Natural killer cell (primary cell): ENCODE measurements at regions not wholly inside any gene's neighbourhood (a gene's known extent, or its start where the extent isn't known, plus 50 kb on each side); places are given as distances from the start of the nearest gene placed in this dataset.

Experiments used
- ATAC-seq, 3 donors: fragments of 150-1000 bp in 2 of 3; fragments of 200-7000 bp in 1 of 3; cut with Tn5 transposase; 1 replicate in 1 of 3; 2 replicates in 2 of 3; pipeline ENCODE4 v1.10.0; 2021; ENCODE audit warnings: mild to moderate bottlenecking in 2 of 3, moderate library complexity in 2 of 3
- DNase-seq, 2 donors: peaks; one replicate each; pipeline versions ENCODE4 v3.0.0 to v3.0.0-alpha.2; 2013 to 2021; ENCODE audit warnings: mixed read lengths in 1 of 2
- H3K27ac ChIP-seq: one replicate; pipeline ENCODE4 v1.5.1; 2013; ENCODE audit warnings: mild to moderate bottlenecking, low read length
- H3K27me3 ChIP-seq: one replicate; pipeline ENCODE4 v1.6.1; 2013; ENCODE audit warnings: low read length; ENCODE audit not compliant: control insufficient read depth, insufficient read depth
- H3K36me3 ChIP-seq: one replicate; pipeline ENCODE4 v1.6.1; 2013; ENCODE audit warnings: low read length; ENCODE audit not compliant: control insufficient read depth, insufficient read depth
- H3K4me1 ChIP-seq: one replicate; pipeline ENCODE4 v1.6.1; 2013; ENCODE audit warnings: low read length; ENCODE audit not compliant: control insufficient read depth, insufficient read depth
- H3K4me3 ChIP-seq: one replicate; pipeline ENCODE4 v1.5.1; 2013; ENCODE audit warnings: low read length
- H3K9me3 ChIP-seq: one replicate; pipeline ENCODE4 v1.6.1; 2013; ENCODE audit warnings: low read length; ENCODE audit not compliant: control insufficient read depth, insufficient read depth
- H3K27ac Mint-ChIP-seq, 2 donors: one replicate each; pipeline ENCODE4 v1.8.0; 2022; ENCODE audit warnings: mild to moderate bottlenecking in 2 of 2, mixed read lengths in 2 of 2, moderate library complexity in 1 of 2
- H3K27me3 Mint-ChIP-seq, 2 donors: one replicate each; pipeline ENCODE4 v1.8.0; 2022; ENCODE audit warnings: low read depth in 2 of 2, mixed read lengths in 2 of 2
- H3K36me3 Mint-ChIP-seq: one replicate; pipeline ENCODE4 v1.8.0; 2022; ENCODE audit warnings: mixed read lengths
- H3K4me1 Mint-ChIP-seq, 2 donors: one replicate each; pipeline ENCODE4 v1.8.0; 2022; ENCODE audit warnings: mixed read lengths in 2 of 2
- H3K4me3 Mint-ChIP-seq: one replicate; pipeline ENCODE4 v1.8.0; 2022; ENCODE audit warnings: mild to moderate bottlenecking, moderate library complexity, mixed read lengths
- H3K9me3 Mint-ChIP-seq, 2 donors: one replicate each; pipeline ENCODE4 v1.8.0; 2022; ENCODE audit warnings: mixed read lengths in 2 of 2
- WGBS: methylation state at CpG from one replicate; pipeline ENCODE4 v1.1.7; 2013; ENCODE audit warnings: missing lambda C conversion rate; ENCODE audit not compliant: insufficient coverage; 5-methylcytosine and 5-hydroxymethylcytosine counted together
- intact Hi-C: fragments of 100-400 bp; cut with micrococcal nuclease; formaldehyde crosslinking; loops from one replicate; pipeline ENCODE4 v1.14.2; 2022
- TF ChIP-seq, protein P1 (sequence below): fragments of 200-600 bp; IDR thresholded peaks from one replicate; pipeline ENCODE4 v1.8.0; 2022; ENCODE audit warnings: antibody characterized with exemption

DNA sequence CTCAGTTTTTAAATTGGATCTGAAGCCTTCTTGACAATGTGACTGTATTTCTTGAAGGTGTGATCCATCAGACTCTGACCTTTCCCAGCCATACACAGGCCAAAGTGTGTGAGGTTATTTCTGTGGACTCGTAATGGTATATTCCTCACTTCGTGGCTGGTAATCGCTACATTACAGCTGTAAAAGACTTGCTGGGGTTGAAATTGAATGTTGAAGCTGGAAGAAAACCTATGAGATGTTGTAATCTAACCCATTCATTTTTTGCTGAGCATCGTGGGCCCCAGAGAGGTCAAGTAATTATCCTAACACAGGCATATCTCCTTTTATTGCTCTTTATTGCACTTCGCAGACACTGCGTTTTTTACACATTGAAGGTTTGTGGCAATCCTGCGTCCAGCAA lies 405.6 kb upstream of the ZP4 start:
- DNase-seq: no peak
- Mint-ChIP-seq H3K4me3 (no peak overlapping the region), H3K27me3 (no peaks in the 10 kb centered on the region)

DNA sequence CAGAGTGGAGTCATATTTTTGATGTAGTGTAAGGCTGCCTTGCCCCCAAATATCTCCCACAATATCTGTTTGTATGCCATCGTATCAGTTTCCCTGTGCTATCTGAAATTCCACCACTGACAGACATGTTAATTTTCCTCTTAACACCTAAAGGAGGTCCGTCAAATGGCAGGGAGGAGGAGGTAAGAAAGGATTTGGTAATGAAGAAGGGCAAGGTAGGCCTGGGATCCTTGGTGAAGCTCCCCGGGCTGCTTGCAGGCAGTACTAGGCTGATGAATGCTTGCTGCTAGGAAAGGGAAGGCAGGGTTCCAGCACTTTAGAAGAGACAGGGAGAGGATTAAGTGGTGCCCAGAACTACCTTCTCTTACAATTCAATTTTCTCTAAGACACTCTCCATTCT lies 402.4 kb upstream of the ZP4 start:
- H3K36me3 Mint-ChIP-seq: no peaks in the 10 kb centered on the region
- no peak overlapping the region for H3K27ac ChIP-seq
- no peaks in the 10 kb centered on the region for H3K27me3 Mint-ChIP-seq
- no peaks in the 10 kb centered on the region for H3K27me3 ChIP-seq
- DNase-seq (no peak), ATAC-seq (no peak)
- no peak overlapping the region for H3K4me3 ChIP-seq
- intact Hi-C loops: no loop called here
- no peaks in the 10 kb centered on the region for H3K36me3 ChIP-seq
- WGBS: 83% methylated on average over 1 of the region's 3 CpGs
- H3K4me1 Mint-ChIP-seq: no peaks in the 10 kb centered on the region
- H3K4me1 ChIP-seq: no peaks in the 10 kb centered on the region
- peaks cover 2 to 10% of the 10 kb centered on the region in 2 donors for H3K9me3 Mint-ChIP-seq
- H3K9me3 ChIP-seq: peaks cover 7% of the 10 kb centered on the region
- H3K4me3 Mint-ChIP-seq: no peak overlapping the region
- no peak overlapping the region for H3K27ac Mint-ChIP-seq
- TF ChIP-seq, protein P1, sequence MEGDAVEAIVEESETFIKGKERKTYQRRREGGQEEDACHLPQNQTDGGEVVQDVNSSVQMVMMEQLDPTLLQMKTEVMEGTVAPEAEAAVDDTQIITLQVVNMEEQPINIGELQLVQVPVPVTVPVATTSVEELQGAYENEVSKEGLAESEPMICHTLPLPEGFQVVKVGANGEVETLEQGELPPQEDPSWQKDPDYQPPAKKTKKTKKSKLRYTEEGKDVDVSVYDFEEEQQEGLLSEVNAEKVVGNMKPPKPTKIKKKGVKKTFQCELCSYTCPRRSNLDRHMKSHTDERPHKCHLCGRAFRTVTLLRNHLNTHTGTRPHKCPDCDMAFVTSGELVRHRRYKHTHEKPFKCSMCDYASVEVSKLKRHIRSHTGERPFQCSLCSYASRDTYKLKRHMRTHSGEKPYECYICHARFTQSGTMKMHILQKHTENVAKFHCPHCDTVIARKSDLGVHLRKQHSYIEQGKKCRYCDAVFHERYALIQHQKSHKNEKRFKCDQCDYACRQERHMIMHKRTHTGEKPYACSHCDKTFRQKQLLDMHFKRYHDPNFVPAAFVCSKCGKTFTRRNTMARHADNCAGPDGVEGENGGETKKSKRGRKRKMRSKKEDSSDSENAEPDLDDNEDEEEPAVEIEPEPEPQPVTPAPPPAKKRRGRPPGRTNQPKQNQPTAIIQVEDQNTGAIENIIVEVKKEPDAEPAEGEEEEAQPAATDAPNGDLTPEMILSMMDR: no peak

More for the DNA sequence above, 405.6 kb upstream of the ZP4 start:
- Histone ChIP-seq H3K27me3 (no peaks in the 10 kb centered on the region), H3K9me3 (peaks cover 7% of the 10 kb centered on the region), H3K4me1 (no peaks in the 10 kb centered on the region), H3K27ac (no peak overlapping the region), H3K36me3 (no peaks in the 10 kb centered on the region), H3K4me3 (no peak overlapping the region)
- ATAC-seq: no peak
- Mint-ChIP-seq H3K36me3 (no peaks in the 10 kb centered on the region), H3K4me1 (no peaks in the 10 kb centered on the region), H3K9me3 (peaks cover 5% of the 10 kb centered on the region in 2 donors), H3K27ac (no peak overlapping the region)
- 86% methylated on average over 7 of the region's 7 CpGs for WGBS
- TF ChIP-seq, protein P1: no peak
- intact Hi-C loops: no loop called here

DNA sequence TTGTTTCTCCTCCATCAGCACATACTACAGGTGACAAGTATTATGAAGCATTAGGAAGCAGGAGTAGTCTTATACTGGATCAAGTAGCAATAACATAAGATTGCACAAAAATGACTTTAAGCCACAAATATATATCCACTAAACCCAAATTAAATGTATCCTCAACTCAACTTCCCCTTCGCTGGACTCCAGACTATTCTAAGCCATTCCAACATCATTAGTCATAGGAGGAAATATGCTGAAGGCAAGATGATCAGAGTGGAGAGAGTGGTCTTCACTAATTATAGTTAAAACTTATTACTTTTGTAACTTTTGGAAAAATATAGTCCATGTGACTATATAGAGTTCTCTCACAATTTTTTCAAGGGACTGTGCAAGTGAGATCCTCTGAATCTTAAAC lies 390.7 kb upstream of the ZP4 start:
- Mint-ChIP-seq H3K9me3 (peaks cover 10 to 16% of the 10 kb centered on the region in 2 donors), H3K4me1 (no peaks in the 10 kb centered on the region), H3K36me3 (no peaks in the 10 kb centered on the region), H3K27me3 (no peaks in the 10 kb centered on the region), H3K27ac (no peak overlapping the region), H3K4me3 (no peak overlapping the region)
- Histone ChIP-seq H3K36me3 (no peaks in the 10 kb centered on the region), H3K27ac (no peak overlapping the region), H3K4me1 (no peaks in the 10 kb centered on the region), H3K27me3 (no peaks in the 10 kb centered on the region), H3K9me3 (no peaks in the 10 kb centered on the region), H3K4me3 (no peak overlapping the region)
- TF ChIP-seq, protein P1: no peak
- WGBS: no CpG with 5 or more reads among the region's 1 CpG
- no peak for ATAC-seq
- no peak for DNase-seq
- intact Hi-C loops: no loop called here

DNA sequence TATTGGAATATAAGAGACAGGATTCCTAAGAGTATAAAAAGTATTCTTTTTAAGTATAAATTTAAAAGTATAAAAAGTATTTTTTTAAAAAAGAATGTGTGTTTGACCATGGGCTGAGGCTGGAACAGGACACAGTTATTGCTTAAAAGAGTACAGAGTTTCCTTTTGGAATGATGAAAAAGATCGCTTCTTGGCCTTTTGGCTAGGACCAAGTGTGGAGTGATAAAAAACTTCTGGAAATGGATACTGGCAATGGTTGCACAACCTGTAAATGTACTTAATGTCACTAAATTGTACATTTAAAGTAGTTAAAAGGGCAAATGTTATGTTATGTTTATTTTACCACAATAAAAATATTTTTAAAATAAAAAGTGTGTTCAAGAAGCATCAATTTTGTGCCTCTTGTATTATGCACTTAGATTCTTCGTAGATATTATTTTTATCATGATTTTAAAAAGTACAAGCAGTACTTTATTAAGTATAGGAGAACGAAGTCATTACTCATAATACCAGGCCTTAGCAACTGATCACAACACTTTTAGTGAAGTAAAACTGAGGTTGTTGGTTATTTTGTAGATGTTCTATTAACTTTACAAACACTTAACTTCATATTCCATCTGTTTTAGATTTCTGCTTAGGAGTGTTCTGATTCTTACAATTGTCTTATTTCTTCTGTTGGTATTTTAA lies 389.1 kb upstream of the ZP4 start:
- 93% methylated on average over 1 of the region's 3 CpGs for WGBS
- H3K9me3 Mint-ChIP-seq: peaks cover 18 to 22% of the 10 kb centered on the region in 2 donors

More for the DNA sequence above, 389.1 kb upstream of the ZP4 start:
- Histone ChIP-seq H3K27me3 (no peaks in the 10 kb centered on the region), H3K4me1 (no peaks in the 10 kb centered on the region), H3K4me3 (no peak overlapping the region), H3K27ac (no peak overlapping the region), H3K9me3 (peaks cover 5% of the 10 kb centered on the region), H3K36me3 (no peaks in the 10 kb centered on the region)
- TF ChIP-seq, protein P1: no peak
- DNase-seq: no peak
- H3K27me3 Mint-ChIP-seq: no peaks in the 10 kb centered on the region
- no peak overlapping the region for H3K4me3 Mint-ChIP-seq
- H3K27ac Mint-ChIP-seq: no peak overlapping the region
- ATAC-seq: no peak
- H3K36me3 Mint-ChIP-seq: no peaks in the 10 kb centered on the region
- no peaks in the 10 kb centered on the region for H3K4me1 Mint-ChIP-seq
- intact Hi-C loops: no loop called here
